HG02798 (cell line): ENCODE measurements at regions not wholly inside any gene's neighbourhood (a gene's known extent, or its start where the extent isn't known, plus 50 kb on each side); places are given as distances from the start of the nearest gene placed in this dataset.

ENCODE experiments used
- ATAC-seq: cut with Tn5 transposase; IDR thresholded peaks from one replicate; pipeline ENCODE4 v1.9.1; 2021; ENCODE audit warnings: mild to moderate bottlenecking; ENCODE audit not compliant: unreplicated experiment, poor library complexity

DNA sequence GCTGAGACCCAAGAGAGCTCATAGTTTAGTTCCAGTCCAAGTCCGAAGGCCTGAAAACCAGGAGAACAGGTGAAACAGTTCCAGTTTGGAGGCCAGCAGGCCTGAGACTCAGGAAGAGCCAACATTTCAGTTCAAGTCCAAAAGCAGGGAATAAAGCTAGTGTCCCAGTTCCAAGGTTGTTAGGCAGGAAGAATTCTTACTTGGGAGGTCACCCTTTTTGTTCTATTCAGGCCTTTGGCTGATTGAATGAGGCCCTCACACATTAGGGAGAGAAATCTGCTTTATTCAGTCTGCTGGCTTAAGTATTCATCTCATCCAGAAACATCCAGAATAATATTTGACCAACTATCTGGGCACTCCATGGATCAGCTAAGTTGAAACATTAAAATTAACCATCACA is 294.6 kb downstream of the PCNX1 start:
- no peak for ATAC-seq

DNA sequence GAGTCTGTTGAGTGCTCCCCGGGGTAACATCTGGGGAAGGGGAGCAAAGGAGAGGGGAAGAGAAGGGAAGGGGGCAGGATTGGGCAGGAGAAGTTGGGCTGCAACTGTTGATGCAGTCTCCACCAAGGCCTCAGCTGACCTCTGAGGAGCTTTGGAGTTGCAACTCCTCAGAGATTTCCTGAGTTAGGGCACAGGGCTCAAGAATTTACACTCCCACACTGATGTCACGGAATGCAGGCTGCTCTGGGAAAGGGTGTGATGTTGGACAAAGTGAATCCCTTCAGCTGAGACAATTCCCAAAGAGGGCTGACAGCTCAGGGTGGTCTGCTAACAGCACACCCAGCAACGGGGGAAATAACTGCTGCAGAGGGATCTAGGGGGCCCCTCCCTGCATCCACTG is 295.6 kb downstream of the PCNX1 start:
- no peak for ATAC-seq

DNA sequence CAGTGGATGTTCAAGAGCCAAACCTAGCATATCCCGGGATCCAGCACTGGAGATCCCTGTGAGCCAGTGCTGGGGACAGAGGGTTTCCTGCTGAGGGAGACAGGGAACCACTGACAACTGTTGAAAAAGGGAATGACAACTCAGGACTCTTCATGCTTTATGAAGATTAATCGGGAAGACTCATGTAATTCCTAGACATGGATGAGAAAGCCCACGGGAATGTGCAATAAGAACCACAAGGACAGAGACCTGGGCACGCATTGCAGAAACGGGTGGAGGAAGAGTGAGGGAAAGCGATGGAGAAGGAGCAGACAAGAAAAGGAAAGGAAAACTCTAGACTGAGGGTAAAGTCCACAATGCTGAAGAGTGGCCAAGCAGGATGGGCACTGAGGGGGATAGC is 296.0 kb downstream of the PCNX1 start:
- no peak for ATAC-seq

DNA sequence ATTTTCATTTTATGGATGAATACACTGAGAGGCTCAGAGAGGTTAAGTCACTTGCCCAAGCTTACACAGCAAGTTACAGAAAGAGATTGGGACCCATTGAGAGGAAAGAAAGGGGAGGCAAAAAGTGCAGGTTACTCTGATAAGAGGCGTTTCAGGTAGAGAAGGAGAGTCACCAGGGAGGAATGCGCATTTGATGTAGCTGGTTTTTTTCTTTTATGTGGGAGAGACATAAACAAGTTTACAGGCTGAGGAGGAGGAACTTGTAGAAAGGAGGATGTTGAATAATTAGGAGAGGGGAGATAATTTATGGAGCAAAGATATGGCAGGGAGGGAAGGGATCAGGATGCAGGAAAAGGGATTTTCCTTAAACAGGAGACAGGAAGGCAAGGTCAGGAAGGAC is 297.0 kb downstream of the PCNX1 start:
- no peak for ATAC-seq

DNA sequence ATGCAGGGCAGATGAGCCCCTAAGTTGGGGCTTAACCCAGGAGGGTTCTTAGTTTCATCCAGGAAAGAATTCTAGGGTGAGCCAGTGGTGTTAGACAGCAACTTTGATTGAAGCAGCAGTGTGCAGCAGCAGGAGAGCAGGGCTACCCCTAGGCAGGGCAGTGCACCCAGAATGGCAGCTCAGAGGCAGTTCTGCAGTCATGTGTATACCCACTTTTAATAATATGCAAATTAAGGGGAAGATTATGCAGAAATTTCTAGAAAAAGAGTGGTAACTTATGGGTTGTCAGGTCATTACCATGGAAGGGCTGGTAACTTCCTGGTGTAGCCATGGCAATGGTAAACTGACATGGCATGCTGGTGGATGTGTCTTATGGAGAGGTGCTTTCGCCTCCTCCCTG is 297.5 kb downstream of the PCNX1 start:
- no peak for ATAC-seq

DNA sequence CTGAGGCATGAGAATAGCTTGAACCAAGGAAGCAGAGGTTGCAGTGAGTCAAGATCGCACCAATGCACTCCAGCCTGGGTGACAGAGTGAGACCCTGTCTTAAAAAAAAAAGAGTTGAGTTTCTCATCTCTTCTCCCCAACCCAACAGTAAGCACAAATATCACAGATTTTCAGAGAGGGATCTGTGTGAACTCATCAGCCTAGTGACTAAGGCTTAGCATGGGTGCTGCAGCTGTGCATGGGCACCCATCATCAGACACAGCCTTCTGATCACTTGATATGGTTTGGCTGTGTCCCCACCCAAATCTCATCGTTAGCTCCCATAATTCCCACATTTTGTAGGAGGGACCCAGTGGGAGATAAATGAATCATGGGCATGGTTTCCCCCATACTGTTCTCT is 298.9 kb downstream of the PCNX1 start:
- ATAC-seq, result no peak

DNA sequence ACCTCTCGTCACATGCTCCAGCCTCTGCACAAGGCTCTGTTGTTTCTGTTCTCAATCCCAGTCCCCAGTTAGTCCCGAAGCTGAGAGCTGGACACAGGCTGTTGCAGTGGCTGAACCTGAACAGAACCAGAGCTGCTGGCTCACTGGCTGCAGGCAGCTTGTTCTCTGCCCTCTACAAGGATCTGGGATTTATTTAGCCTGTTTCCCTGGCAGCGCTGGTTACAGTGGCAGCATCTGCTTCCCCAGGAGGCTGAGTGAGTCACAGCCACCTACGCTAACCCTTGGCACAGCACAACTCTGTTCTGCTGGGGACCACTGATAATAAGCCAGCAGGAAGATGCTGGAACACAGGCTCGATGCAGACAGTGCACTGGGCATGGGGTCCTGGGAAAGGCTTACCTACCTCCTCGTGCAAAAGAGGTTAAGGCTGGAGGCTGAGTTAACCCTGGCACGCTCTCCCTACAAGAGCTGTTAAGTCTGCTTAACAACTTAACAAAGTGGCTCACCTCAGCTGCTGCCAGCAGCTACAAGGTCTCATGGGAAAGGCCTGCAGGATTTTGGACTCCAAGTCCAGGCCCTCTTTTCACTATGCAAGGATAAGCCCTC is 299.6 kb downstream of the PCNX1 start:
- ATAC-seq, result no peak

DNA sequence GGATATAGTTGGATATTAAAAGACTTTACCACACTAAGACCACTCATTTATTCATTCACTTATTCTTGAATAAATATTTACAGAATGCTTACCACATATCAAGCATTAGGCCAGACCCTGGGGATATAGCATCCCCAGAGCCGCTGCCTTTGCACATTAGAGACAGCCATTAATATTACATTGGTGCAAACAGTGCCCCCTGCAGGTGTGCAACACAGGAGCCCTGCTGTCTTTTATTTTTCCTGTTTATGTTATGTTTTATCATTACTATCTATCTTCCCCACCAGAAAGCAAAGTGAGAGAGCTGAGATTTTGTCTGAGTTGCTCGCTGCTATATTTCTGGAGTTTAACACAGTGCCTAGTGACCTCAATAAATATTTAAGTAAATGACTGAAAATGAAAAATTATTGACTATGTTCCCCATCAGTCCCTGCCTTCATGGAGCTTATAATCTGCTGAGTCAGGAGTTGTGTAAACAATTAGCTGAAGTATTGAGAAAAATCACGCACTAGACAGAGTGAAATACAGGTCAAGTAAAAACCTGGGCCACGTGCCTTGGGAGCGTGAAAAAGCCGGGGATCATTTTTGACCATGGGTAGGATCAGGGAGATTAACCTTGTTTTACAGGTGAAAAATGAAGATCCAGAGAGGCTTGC is 301.6 kb downstream of the PCNX1 start:
- no peak for ATAC-seq

DNA sequence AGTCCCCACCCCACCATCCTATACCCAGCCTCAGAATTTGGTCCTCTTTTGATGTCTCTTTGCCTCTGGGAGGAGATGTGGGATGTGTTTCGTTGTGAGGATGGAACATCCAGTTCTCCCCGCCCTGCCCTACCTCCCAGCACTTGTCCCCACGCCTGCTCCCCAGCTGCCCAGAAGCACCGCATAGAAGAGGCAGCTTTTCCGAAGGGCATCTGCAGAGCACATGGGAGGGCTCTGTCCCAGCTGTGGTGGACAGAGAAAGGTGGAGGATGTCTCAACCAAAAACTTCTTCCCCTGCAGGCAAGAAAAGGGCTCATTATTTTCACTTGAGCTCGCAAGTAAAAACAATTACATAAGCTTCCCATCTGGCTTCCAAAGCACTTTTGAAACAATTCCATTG is 302.6 kb downstream of the PCNX1 start:
- ATAC-seq, result no peak

DNA sequence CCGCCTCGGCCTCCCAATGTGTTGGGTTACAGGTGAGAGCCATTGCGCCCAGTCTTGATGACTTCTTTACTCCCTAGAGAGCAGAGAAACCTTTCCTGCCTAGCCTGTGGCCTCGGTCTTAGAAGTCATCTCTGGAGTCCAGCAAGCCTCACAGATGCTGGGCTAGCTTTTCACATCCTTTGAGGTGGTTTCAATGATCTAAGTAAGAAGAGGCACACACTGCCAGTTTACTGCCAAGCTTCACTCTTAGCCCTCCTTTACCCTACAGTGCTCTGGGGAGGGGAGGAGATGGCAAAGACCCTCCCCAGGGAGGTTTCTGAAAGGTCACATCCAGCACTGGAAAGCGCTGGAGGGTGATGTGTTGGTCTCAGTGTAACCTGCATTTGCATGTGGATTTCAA is 304.8 kb downstream of the PCNX1 start:
- no peak for ATAC-seq

DNA sequence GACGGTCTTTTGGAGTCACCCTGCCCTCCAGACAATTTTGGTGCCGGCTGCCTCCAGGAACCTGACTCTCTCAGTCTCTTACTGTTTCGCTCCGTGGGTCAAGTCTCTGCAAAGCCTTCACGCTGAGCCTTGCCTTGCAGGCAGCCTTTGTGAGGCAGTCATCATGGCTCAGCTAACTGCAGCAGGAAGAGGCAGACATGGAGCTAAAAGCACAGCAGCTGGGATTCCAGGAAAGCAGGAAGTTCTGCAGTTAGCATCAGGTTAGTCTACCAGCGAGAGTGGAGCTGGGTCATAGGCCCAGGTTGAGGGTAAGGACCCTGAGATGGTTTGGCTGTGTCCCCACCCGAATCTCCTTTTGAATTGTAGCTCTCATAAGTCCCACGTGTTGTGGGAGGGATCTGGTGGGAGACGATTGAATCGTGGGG is 305.4 kb downstream of the PCNX1 start:
- ATAC-seq, result no peak

DNA sequence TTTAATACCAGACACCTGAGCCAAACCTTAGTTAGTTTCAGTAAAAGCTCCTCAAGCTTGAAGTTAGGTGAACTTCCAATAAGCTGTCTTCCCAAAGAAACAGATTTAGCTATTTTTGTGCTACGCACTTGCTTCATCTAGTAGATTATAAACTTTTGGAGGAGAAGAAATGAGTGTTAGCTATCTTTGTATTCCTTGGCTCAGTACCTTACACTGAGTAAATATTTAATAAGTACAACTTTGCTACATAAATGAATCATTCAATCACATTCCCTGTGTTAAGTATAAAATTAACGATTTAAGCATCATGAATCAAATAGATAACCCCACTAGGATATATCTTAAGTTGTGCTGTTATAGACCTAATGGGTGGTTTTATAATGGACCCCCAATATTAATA is 307.0 kb downstream of the PCNX1 start:
- ATAC-seq, result no peak

DNA sequence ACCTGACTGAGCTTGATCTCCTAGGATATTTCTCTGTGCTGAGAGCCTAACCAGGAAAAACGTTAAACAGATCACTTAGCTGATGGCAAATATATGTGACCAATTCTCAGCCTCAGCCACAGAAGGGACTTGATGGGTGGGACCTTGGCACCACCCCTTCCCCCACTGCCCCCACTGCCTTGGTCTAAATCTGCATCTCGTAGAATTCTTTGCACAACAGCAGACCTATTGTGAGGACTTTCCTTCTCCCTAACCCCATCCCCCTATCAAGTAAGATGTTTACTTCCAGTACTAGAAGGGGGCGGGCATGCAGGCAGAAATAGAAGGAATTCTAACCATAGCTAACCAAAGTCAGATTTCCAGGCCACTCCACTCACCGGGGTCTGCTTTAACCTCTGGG is 313.2 kb downstream of the PCNX1 start:
- no peak for ATAC-seq

DNA sequence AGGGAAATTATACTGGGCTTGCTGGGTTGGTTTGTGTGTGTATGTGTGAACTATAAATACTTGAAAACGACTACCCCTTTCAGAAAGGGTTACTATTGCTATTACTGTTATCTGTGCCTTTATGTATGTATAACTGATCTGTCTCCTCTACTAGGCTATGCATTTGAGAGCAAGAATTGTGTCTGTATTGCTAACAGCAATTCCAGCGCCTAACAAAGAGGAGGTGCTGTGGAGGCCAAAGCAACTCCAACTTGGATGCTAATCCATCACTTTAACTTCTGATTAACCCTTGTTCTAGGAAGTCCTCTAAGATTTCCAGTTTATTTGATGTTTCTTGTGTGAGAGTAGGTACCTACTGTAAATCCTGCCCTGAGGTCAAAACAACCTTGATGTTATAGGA is 313.9 kb downstream of the PCNX1 start:
- ATAC-seq, result no peak

DNA sequence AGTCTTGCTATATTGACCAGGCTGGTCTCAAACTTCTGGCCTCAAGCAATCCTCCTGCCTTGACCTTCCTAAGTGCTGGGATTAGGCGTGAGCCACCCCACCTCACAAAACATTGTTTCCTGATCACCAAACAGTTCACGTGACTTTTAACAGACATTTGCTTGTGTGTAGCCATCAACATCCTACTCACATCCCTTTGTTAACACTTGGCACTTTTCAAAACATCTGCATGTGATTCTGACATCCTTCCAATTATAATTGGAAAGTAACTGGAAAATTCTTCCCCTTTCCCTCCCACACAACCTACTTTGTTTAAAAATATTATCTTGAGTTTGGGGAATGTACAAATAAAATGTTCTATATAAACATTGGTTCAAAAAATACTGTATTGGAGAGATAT is 317.9 kb downstream of the PCNX1 start:
- ATAC-seq, result no peak

DNA sequence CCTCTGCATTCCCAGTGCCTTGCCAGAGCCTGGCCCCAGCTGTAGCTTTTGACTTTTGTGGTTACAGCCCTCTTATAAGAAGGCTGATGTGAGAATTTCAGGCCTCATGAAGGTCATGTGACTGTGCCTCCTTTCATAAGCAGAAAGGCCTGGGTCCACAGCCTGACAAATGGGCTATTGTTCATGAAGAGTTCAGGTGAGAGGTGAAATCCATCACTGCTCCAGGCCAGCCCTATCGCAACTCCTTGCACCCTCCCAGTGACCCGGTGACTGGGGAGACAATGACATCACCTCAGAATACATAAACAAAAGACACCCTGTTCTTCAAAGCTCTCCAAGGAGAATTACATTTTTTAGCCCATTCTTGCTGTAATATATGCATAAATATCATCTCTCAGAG is 321.5 kb downstream of the PCNX1 start:
- ATAC-seq, result no peak

DNA sequence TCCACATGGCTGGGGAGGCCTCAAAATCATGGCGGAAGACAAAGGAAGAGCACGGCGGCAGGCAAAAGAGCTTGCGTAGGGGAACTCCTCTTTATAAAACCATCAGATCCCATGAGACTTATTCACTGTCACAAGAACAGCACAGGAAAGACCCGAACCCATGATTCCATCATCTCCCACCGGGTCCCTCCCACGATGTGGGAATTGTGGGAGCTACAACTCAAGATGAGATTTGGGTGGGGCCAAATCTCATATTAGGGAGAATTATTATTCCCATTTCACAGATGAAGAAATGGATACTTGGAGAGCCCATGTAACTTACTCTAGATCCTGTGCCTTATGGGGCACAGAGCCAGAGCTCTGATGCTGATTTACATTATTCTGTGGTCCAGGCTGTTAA is 322.6 kb downstream of the PCNX1 start:
- no peak for ATAC-seq

DNA sequence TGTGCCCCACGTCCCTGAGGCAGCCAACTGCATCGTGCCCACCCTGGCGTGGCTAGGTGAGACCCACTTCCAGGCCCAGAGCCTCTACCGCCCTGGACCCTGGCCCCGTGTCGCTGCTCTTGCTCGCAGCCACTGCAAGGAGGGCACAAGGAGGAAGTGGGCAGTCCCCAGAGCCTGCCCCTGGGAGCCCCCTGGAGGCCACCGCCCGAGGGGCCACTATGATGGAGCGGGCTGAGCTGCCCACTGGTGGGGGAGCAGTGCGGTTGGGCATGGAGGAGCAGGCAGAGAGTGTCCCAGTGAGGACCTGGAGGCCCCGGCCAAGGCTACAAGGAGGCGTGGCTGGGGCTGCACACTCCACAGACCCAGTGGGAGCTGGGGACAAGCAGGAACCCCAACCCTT is 323.6 kb downstream of the PCNX1 start:
- no peak for ATAC-seq

DNA sequence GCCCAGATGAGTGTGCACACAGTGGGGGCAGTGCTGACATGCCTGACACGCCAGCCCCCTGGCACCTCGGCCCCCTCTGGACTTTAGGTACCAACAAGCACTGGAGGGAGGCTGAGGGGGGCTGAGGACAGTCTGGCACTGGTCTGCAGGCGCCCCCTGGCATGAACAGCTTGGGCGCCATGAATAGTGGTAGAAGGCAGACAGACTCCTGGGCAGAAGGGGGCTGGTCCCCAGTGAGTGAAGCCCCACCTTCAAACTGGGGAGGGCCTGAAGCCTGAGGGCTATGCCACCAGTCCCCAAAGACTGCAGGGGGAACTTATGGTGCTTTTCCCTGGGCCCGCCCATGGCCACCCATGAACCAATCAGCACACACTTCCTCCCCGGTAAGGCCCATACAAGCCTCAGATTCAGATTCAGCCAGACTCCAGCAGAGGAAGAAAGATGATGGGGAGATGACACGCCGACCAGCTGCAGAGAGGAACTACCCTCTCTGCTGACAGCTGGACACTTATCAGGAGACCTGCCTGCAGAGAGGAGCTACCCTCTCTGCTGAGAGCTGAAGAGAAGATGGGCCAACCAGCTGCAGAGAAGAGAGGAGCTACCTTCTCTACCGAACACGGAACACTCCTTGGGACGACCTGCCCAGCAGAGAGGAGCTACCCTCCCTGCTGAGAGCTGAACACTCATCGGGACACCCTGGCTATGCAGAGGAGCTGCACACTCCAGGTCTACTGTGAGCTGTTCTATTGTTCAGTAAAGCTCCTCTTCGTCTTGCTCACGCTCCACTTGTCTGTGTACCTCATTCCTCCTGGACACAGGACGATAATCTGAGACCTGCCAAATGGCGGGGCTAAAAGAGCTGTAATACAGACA is 324.5 kb downstream of the PCNX1 start:
- peak; percentile 82 for ATAC-seq

DNA sequence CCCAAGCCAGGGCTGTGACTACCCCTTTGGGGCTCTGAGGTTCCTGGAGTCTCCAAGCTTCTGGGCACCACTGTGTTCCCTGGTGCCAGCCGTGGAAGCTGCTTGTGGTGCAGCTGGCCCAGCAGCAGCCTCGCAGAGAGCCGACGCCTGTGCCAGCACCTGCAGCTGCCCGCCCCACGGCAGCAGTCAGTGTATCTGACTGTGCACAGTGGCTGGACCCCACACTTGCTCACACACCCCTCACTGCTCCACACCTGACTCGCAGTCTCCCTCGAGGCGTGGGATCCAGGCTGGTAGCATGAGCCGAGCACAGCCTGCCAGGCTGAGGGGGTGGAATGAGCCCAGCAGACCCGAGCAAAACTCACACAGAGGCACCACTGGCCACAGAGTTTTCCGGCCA is 325.2 kb downstream of the PCNX1 start:
- ATAC-seq, result no peak

DNA sequence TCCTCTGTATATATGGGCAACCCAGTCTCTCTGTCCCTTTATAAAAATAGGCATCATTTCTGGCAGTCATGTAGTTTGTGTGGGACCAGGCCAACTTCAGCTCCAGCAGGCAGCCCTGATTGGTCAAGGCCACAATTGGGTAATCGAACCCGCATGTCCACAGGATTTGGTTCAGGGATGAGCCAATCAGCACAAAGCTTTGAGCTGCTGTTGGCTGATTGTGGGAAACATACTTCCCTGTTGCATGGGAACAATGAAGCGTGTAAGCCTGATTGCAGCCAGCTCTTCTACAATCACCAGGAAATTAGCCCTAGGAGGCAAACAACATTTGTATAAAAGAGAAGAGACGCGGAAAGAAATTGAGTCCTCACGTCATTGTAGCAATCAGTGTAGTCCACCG is 328.6 kb downstream of the PCNX1 start:
- ATAC-seq, result no peak

DNA sequence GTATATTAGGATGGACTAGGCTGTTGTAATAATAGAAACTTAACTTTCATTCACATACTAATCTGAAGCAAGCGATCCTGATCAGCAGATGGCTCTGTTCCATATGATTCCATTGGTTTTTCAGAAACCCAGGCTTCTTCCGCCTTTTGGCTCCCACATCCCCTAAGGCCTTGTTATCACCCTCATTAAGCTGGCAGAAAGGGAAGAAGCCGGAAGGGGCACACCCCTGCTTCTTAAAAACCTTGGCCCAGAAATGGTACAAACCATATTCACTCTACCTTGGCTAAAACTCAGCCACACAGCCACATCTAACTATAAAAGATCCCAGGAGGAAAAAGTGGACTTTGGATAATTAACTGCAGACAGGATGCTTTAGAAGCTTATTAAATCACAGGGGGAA is 329.2 kb downstream of the PCNX1 start:
- ATAC-seq, result no peak
